D341Med (cell line): ENCODE measurements at regions not wholly inside any gene's neighbourhood (a gene's known extent, or its start where the extent isn't known, plus 50 kb on each side); places are given as distances from the start of the nearest gene placed in this dataset.
"Not testable (repeated sequence)": the region's sequence is repeated elsewhere in the genome, so short reads cannot be mapped to it uniquely, and the experiment has no call there.

ENCODE experiments used
- DNase-seq: peaks from one replicate; pipeline ENCODE4 v3.0.0; 2012; ENCODE audit warnings: low spot score

DNA sequence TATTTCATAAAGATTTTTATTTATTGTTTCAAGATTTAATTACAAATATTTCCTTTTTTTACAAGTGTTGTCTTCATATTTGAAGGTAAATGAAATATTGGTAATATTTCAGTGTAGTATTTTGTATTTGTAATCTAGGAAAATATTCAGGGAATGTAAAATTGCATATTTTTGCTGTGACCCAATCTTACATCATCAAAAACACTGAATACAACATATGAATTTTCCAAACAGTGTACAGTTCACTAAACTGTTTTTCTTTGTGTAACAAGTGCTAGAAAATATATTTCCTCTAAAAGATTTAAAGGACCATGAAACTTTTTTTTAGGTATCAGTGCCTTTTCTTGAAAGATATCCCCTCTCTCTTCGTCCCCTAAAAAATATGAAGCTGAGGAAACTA lies 251.9 kb upstream of the KCND2 start:
- no peak for DNase-seq

DNA sequence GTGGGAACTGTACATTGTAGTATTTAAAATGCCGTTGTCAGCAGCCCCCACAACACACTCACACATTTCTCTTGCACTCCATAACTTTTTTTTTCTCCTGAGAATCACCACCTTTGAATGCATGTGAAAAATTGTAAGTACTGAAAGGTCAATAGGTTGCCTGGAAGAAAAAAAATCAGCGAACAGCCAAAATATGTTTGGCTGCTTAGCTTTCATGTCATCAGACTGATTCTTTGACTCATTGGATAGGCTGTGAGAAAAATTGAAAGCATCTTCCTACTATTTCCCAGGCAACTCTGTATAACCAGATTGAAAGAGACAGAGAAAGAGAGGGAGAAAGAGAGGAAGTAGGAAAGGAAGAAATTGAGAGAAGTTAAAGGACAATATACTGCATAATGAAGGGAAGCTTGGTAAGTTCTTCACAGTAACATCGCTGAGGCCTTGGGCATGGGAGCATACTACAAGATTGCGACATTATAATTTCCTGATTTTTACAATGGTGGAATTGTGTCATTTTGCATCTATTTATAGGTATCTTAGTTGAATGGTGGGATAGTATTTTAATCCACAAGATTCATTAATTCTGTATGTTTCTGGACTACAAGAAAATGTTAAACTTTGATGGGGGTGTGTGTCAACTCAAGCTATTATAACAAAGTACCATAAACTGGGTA lies 249.3 kb upstream of the KCND2 start:
- DNase-seq: no peak

DNA sequence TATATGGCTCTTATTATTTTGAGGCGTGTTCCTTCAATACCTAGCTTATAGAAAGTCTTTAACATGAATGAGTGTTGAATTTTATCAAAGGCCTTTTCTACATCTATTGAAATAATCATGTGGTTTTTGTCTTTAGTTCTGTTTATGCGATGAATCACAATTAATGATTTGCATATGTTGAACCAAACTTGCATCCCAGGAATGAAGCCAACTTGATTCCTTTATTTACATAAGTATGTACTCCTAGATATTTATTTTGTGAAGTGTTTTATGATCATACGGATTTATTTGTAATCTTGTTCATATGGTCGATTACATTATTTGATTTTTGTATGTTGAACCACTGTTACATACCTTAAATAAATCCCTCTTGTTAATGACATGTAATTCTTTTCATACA lies 244.3 kb upstream of the KCND2 start:
- DNase-seq: no peak

DNA sequence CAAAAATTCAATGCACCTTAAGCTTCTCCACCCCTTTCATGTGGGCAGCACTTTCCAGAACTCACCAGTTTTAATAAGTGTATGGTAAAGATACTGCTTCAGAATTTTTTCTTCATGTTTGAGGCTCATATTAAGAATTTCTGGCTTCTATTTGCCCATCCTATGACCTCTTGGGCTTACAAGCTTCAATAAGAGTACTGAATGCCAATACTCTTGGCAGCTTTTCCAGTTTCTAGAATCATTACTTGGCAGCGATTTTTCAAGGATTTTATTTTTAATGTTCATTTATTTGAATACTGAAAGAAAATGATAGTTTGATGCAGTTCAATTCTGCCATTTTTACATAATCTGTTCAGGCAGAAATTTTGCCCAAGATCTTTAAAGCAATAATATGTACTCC lies 242.1 kb upstream of the KCND2 start:
- no peak for DNase-seq

DNA sequence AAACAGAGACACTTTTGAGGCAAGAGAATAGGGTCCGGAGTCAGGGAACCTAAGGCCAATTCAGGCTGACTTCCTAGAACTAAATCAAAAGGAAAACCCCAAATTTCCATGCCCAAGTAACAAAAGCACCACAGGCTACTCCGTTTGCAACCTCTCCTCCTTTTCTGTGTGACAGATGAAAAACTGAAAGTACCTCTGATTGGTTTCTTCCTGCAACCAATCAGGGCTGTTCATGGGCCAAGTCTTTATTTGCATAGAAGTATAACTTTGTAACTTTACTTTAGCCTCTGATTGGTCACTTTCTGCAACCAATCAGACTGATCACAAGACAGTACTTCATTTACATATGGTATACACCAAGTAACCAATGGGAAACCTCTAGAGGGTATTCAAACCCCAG lies 239.9 kb upstream of the KCND2 start:
- DNase-seq: no peak

DNA sequence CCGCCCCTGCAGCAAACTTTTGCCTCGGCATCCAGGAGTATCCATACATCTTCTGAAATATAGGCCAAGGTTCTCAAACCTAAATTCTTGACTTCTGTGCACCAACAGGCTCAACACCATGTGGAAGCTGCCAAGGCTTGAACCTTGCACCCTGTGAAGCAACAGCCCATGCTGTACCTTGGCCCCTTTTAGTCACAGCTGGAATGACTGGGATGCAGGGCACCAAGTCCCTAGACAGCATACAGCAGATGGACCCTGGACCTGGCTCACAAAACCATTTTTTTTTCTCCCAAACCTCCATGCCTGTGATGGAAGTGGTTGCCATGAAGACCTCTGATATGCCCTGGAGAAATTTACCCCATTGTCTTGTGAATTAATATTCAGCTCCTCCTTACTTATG lies 233.8 kb upstream of the KCND2 start:
- no peak for DNase-seq

DNA sequence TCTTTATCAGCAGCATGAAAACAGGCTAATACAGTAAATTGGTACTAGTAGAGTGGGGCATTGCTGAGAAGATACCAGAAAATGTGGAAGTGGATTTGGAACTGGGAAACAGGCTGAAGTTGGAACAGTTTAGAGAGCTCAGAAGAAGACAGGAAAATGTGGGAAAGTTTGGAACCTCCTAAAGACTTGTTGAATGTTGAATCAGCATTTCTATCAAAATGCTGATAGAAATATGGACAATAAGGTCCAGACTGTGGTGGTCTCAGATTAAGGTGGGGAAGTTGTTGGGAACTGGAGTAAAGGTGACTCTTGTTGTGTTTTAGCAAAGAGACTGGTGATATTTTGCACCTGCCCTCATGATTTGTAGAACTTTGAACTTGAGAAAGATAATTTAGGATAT lies 231.2 kb upstream of the KCND2 start:
- no peak for DNase-seq

DNA sequence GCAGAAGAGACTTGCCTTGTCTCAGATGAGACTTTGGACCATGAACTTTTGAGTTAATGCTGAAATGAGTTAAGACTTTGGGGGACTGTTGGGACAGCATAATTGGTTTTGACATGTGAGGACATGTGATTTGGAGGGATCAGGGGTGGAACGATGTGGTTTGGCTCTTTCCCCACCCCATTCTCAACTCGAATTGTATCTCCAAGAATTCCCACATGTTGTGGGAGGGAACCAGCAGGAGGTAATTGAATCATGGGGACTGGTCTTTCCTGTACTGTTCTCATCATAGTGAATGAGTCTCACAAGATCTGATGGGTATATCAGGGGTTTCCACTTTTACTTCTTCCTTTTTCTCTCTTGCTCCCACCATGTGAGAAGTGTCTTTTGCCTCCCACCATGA lies 229.7 kb upstream of the KCND2 start:
- no peak for DNase-seq

DNA sequence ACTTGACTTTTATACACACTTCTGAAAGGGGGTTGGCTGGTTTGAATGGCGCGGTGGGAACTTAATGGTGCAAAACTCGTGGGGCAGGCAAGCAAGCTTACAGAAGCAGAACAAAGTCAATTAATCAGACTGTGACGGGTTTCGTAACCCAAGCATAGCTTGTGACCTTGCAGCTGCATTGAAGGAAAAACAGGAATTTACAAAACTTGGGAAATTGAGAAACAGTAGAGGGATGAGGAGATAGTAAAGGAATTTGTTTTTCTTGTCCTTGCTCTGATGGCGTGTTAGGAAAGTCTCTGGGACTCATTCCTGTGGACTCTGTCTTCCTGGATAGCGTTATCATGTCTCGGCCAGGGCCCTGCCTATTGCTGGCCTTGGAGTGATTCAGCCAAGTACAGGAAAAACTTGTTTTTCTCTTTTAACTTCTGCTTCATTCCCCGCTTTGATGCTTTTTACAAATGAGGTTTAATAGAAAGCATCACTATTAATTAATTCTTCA lies 220.0 kb upstream of the KCND2 start:
- no peak for DNase-seq

DNA sequence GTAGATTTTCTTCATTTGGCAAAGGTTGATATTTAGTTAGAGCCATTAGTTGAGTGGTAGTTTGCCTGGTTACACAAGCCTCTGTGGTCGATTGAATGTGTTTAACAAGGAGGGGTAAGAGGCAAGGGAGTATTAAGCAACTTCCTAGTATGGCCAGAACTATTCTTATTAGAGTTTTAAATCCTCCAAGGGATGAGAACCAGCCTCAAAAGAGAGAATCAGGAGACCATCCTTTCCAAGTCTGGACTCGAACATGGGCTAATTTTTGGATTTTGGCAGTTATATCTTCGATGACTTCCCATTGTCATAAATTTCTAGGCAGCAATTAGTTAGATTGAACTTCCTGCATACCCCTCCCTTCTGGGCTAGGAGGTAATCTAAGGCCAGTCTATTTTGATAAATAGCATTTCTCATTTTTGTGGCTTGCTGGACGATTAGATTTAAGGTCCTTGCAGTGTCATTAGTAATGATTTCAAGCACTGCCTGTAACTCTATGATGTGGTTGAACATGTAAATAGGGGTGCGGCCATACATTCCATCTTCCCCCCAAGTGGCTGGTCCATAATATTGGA lies 219.5 kb upstream of the KCND2 start:
- no peak for DNase-seq

DNA sequence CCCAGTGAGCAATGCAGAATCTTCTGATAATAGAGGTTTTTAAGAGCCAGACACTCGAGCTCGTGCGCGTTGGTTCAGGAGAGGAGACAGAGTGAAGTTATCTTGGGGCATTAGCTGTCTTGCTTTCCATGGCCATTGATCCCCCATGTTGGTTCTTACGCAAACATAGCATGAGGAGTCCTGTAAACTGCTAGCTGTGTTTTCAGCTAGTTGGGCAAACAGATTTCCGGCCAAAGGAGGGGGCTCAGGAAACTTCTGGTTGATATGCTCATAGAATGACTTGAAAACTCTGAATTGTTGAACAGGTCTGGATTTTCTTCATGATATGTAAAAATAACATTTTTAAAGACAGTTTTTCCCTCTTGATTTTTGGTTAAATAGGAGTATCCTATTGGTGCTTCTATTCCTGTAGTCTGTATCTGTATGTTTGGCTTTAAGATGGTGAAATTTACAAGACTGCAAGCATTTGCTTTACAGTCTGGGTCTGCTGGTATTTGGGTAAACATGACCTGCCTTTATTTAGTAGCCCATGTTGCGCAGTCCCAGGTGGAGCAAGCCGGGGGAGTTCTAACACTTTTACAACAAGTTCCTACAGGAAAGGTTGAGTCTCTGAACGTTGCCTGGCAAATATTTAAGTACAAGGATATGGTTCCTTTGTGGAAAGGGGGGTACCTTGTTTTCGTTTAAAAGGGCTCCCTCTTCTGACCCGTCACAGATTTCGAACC lies 218.4 kb upstream of the KCND2 start:
- DNase-seq: no peak

DNA sequence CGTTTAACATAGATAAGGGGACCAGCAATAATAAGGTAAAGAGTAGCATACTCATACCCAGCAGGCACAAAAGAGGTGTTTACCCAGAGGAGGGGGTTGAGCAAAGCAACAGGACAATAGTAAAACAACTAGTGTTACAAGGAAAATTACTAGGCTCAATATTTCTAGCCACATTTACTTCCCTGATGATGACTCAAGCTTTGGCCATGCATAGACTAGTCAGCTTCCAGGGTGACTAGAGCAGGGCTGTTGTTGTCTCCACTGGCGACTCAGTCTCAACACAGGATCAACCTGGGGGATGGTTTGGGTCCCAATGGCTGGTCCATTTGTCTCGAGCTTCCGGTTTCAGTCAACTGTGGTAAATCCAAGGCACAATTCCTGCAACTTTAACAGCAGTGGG lies 217.7 kb upstream of the KCND2 start:
- DNase-seq: no peak

DNA sequence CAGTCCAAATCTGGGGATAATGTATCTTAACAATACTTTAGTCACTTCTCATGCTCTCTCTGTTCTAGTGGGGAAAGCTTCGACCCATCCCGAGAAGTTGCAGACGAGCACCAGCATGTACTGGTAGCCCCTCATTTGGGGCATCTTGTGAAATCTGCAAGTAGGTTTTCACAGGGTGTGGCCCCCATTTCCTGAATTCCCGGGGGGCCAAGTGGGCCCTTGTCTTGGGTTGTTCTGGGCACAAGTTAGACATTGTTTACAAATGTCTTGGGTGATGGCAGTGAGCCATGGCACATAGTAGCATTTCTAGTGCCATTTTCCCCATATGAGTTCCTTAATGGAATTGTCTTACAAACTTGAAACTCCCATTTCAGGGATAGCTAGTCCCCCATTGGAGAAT lies 216.7 kb upstream of the KCND2 start:
- no peak for DNase-seq

DNA sequence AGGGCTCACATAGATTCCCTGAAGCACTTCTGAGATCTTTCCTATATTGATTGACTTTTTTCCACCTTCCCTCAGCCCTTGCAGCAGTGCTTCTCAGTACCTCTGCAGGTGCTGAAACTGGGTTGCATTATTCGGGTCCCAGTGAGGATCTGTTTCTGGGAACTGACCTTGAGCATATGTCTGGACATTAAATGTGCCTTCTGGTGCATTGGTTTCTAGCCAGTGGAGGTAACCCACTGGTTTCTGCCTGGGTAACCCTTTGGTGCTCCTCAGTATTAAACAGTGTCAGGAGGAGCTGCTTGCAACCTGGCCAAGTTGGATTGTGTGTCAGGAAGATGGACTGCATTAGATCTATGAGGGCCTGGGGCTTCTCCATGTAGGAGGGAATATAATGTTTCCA lies 213.3 kb upstream of the KCND2 start:
- no peak for DNase-seq

DNA sequence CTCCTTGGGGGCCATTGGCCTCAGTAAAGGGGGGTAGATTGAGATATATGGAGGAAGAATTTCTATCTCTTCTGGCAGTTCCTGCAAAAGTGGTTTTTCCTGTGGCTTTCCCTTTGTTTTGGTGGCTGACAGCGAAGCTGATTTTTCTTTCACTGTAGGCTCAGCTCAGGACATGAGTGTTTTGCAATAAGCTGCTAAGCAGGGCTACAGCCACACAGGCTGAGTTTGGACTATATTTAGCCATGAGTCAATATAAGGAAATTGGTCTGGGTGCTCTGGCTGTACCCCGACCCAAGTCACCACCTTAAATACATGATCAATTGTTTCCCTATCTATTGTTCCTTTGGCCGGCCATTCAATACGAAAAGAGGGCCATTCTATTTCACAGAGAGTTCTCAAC lies 212.7 kb upstream of the KCND2 start:
- DNase-seq: no peak

DNA sequence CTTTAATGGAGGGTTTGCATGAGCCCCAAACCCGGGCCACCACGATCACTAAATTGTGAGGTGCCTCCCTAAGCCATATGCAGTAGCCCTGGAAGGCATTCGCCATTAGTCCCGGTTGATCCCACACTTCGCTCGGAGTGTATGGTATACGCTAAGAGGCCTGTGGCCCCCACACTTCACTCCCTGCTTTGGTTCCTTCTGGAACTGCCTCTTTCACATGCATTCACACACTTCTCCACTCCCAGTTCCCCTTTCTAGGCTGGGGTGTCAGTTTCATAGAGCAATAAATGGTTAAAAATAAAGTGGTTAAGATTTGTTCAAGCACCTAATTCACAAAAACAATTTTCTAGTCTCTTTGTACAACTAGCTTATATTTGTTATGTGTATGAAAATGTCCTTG lies 212.1 kb upstream of the KCND2 start:
- no peak for DNase-seq

DNA sequence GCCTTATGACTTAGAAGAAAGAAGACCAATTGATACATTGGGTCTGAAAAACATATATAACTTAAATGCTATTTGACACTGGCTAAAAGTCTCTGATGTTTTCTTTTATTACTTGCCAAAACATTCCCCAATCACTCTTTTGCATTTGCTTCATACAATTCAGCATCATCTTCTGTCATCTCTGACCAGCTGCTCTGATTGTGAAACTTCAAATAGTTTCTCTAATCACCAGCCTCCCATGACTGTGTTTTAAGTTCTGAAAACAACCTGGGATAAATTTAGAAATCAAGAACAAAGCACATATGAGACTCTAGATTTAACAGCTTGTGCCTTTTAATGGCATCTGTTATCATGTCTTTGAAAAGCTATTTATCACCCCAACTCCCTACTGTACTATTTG lies 208.4 kb upstream of the KCND2 start:
- DNase-seq: no peak

DNA sequence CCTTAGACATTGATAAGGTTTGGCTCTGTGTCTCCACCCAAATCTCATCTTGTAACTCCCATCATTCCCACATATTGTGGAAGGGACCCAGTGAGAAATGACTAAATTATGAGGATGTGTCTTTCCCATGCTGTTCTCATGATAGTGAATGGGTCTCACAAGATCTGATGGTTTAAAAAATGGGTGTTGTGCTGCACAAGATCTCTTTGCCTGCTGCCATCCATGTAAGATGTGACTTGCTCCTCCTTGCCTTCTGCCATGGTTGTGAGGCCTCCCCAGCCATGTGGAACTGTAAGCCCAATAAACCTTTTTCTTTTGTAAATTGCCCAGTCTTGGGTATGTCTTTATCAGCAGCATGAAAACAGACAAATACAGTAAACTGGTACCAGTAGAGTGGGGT lies 206.1 kb upstream of the KCND2 start:
- not testable (repeated sequence) for DNase-seq

DNA sequence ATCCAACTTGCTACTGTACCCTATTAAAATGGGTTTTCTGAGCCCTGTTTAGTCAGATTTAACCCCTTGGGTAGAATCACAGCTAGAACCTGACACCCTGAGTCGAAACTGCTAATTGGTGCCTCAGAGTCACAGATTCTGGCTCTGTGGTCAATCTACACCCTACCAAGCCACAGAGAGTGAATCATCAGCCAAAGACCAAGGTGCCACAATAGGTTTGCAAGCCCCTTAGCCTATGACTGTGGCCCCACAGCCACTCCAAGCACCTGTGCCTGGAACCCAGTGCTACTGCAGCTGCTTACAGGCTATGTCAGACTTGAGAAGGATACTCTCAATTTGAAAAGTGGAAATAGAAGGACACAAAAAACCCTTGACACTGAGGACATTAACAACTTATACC lies 202.8 kb upstream of the KCND2 start:
- DNase-seq: no peak

DNA sequence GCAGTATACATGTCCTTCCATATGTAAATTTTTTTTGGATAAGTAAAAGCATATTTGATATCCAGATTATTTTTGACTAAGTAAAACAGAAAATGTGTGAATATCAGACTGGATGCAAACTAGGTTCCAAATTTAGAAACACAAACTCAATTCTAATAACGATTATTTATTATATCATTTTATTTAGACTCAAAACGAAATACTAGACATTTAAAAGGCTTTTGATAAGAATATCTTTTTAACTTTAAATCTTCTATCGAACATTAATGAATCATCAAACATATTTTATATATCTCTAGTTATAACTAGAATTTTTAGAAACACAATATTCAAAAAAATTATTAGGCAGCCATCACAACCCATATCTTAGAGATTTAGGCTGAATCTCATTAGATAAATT lies 195.2 kb upstream of the KCND2 start:
- DNase-seq: no peak

DNA sequence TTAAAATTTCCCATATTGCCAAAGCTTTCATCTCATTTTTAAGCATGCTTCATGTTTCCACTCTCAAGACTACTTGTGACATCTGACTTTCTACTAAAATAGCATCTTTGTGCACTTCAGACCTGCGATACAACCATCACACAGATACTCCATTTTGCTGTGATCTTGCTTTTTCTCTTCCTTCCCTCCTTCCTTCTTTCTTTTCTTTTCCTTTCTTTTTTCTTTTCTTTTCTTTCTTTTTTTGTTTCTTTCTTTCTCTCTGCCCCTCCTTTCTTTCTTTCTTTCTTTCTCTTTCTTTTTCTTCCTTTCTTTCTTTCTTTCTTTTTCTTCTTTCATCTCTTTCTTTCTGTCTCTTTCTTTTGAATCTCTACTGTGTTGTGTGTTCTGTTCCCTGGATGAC lies 194.0 kb upstream of the KCND2 start:
- DNase-seq: no peak

DNA sequence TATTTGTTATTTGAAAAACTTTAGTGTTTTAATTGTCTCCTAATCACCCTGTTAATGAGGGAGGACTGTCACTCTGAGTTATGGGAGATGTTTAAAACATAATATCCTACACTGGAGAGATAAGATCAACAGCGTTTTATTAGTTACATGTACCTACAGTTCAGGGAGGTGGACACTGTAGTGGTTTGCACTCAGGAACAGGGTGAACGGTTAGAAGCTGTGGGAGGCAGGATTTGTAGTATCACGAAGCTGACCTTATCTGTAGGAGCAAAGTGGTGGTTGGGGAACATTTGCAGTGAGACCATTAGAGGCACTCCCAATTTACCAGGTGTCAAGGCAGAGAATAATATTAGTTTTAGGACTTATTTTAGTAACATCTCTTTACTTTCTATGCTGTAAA lies 193.3 kb upstream of the KCND2 start:
- no peak for DNase-seq

DNA sequence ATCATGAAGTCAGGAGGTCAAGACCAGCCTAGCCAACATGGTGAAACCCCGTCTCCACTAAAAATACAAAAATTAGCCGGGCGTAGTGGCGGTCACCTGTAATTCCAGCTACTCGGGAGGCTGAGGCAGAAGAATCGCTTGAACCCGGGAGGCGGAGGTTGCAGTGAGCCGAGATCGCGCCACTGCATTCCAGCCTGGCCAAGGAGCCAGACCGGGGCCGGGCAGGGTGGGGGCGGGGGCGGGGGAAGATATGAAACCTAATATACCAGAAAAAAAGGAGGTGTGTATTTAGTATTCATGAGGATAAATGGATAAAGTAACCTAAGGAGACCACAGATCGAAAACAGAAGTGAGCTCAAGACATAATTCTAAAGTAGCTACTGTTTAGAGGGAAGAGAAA lies 186.5 kb upstream of the KCND2 start:
- not testable (repeated sequence) for DNase-seq

DNA sequence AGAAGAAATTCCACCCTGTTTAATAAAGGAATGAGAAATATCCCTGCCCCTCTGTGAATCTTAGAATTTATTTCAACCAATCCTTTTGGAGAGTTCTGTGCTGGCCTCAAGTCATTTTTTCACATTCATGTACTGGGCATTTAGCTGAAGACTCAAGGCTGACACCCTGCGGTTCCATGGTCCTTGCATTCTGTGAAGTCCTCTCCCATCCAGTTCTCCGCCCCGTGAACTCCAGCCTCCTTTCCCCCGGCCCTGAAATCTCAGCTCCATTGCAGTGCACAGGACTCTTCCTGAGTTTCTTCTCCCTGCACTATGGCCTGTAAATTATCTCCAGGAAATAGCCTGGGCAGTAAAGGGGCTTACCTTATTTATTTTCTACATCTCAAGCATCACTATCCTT lies 183.0 kb upstream of the KCND2 start:
- no peak for DNase-seq
